A673 (cell line): ENCODE measurements at regions not wholly inside any gene's neighbourhood (a gene's known extent, or its start where the extent isn't known, plus 50 kb on each side); places are given as distances from the start of the nearest gene placed in this dataset.

Experiments used
- BruUV-seq: library from RNA; stranded (reverse); fragments of 400-500 nt; replicated peaks from 2 replicates; lab custom pipeline; 2021; lab: Mats Ljungman, UMichigan
- CTCF ChIA-PET: fragments of 300-600 bp; sonication (Branson Sonifier 250); formaldehyde crosslinking; loops from one replicate; lab custom pipeline; 2022; ENCODE audit warnings: antibody characterized with exemption; lab: Charles Lee
- POLR2A ChIA-PET: fragments of 300-600 bp; sonication (Branson Sonifier 250); formaldehyde crosslinking; loops from one replicate; lab custom pipeline; 2022; ENCODE audit warnings: antibody characterized with exemption; ENCODE audit not compliant: low non-redundant PET; lab: Charles Lee
- DNase-seq: peaks from one replicate; pipeline ENCODE4 v3.0.0-alpha.2; 2015; ENCODE audit warnings: low spot score
- H3K27ac ChIP-seq: fragments of 200-600 bp; sonication (generic); 2 replicates; pipeline ENCODE4 v1.5.1; 2016; ENCODE audit warnings: mixed run types, low read depth, mild to moderate bottlenecking, mixed read lengths, antibody characterized with exemption, low read length; ENCODE audit not compliant: poor library complexity, severe bottlenecking
- H3K27me3 ChIP-seq: fragments of 200-600 bp; sonication (generic); replicated peaks from 2 replicates; pipeline ENCODE4 v1.6.1; 2017; ENCODE audit warnings: mixed run types, low read depth, mild to moderate bottlenecking, mixed read lengths, antibody characterized with exemption, low read length; ENCODE audit not compliant: insufficient read depth, poor library complexity
- H3K36me3 ChIP-seq: fragments of 200-600 bp; sonication (generic); 2 replicates; pipeline ENCODE4 v1.6.1; 2016; ENCODE audit warnings: mixed run types, mild to moderate bottlenecking, mixed read lengths, antibody characterized with exemption, low read length; ENCODE audit not compliant: insufficient read depth, poor library complexity, severe bottlenecking
- H3K4me1 ChIP-seq: fragments of 200-600 bp; sonication (generic); 2 replicates; pipeline ENCODE4 v1.6.1; 2017; ENCODE audit warnings: mixed run types, mild to moderate bottlenecking, mixed read lengths, antibody characterized with exemption, low read length; ENCODE audit not compliant: insufficient read depth, poor library complexity, severe bottlenecking
- H3K4me3 ChIP-seq: fragments of 200-600 bp; sonication (generic); 2 replicates; pipeline ENCODE4 v1.5.1; 2016; ENCODE audit warnings: low read depth, mixed run types, mild to moderate bottlenecking, mixed read lengths, low read length; ENCODE audit not compliant: poor library complexity, severe bottlenecking
- H3K9me3 ChIP-seq: fragments of 200-600 bp; sonication (generic); 2 replicates; pipeline ENCODE4 v1.6.1; 2016; ENCODE audit warnings: mixed run types, low read depth, mild to moderate bottlenecking, mixed read lengths, antibody characterized with exemption, low read length; ENCODE audit not compliant: poor library complexity, severe bottlenecking
- CTCF ChIP-seq: fragments of 300-800, 200-600 bp; sonication (generic); conservative IDR thresholded peaks from 2 replicates; pipeline ENCODE4 v1.5.1; 2017; ENCODE audit warnings: low read depth, mild to moderate bottlenecking, antibody characterized with exemption, low read length, moderate library complexity, mixed read lengths
- EZH2 ChIP-seq: fragments of 200-600 bp; sonication (generic); IDR thresholded peaks from 2 replicates; pipeline ENCODE4 v1.6.1; 2017; ENCODE audit warnings: borderline replicate concordance, low read depth, mild to moderate bottlenecking, mixed read lengths, antibody characterized with exemption, low read length; ENCODE audit not compliant: poor library complexity, severe bottlenecking
- intact Hi-C: fragments of 100-400 bp; cut with micrococcal nuclease; formaldehyde crosslinking; loops from one replicate; pipeline ENCODE4 v1.10.0; 2022; ENCODE audit not compliant: unreplicated experiment

- ChIA-PET POLR2A (no interaction called here), CTCF (no interaction called here)
- Histone ChIP-seq H3K4me1 (no peaks in the 10 kb centered on the region), H3K27me3 (peaks cover 28% of the 10 kb centered on the region), H3K4me3 (no peak overlapping the region), H3K9me3 (no peaks in the 10 kb centered on the region), H3K36me3 (no peaks in the 10 kb centered on the region), H3K27ac (no peak overlapping the region)
- TF ChIP-seq CTCF (no peak), EZH2 (no peak)
- intact Hi-C loops, result no loop called here
- BruUV-seq, result no TSS peak
- DNase-seq, result no peak
Observed at GRCh38 chr3:127363891-127364290, 76.0 kb upstream of the PRR20G start.

GRCh38 chr3:127363171-127363570 is 75.3 kb upstream of the PRR20G start:
- Histone ChIP-seq H3K9me3 (no peaks in the 10 kb centered on the region), H3K4me3 (no peak overlapping the region), H3K4me1 (no peaks in the 10 kb centered on the region), H3K36me3 (no peaks in the 10 kb centered on the region), H3K27me3 (peaks cover 28% of the 10 kb centered on the region), H3K27ac (no peak overlapping the region)
- no TSS peak for BruUV-seq
- no peak for DNase-seq
- intact Hi-C loops, result no loop called here
- TF ChIP-seq EZH2, result no peak
- TF ChIP-seq CTCF, result no peak
- CTCF ChIA-PET, result no interaction called here
- POLR2A ChIA-PET, result no interaction called here

GRCh38 chr3:127360647-127361046 is 72.8 kb upstream of the PRR20G start:
- POLR2A ChIA-PET, result no interaction called here
- DNase-seq, result no peak
- Histone ChIP-seq H3K36me3 (no peaks in the 10 kb centered on the region), H3K27ac (no peak overlapping the region), H3K4me1 (no peaks in the 10 kb centered on the region), H3K4me3 (no peak overlapping the region), H3K27me3 (peaks cover 23% of the 10 kb centered on the region), H3K9me3 (peaks cover 5% of the 10 kb centered on the region)
- no TSS peak for BruUV-seq
- intact Hi-C loops, result no loop called here
- no peak for TF ChIP-seq EZH2
- TF ChIP-seq CTCF, result no peak
- CTCF ChIA-PET, result no interaction called here
